A549 (cell line): ENCODE measurements at regions not wholly inside any gene's neighbourhood (a gene's known extent, or its start where the extent isn't known, plus 50 kb on each side); places are given as distances from the start of the nearest gene placed in this dataset.

Source experiments
- ATAC-seq, 2 experiments: fragments of 200-7000 bp in 1 of 2; fragments of >200 bp in 1 of 2; cut with Nextera tagmentation in 1 of 2; cut with Tn5 transposase in 1 of 2; 3 replicates each; pipeline versions ENCODE4 v1.8.0 to v1.9.1; 2018 to 2020; ENCODE audit warnings: mild to moderate bottlenecking in 1 of 2, moderate library complexity in 1 of 2
- CTCF ChIA-PET: fragments of 300-600 bp; sonication (Branson Sonifier 250); formaldehyde crosslinking; extraction: SDS; loops from one replicate; lab custom pipeline; 2021; ENCODE audit warnings: antibody characterized with exemption, inconsistent platforms; lab: Yijun Ruan, JAX
- POLR2A ChIA-PET: fragments of 350-600 bp; formaldehyde crosslinking; extraction: SDS; loops from one replicate; lab custom pipeline; 2021; ENCODE audit warnings: antibody characterized with exemption, inconsistent platforms; lab: Yijun Ruan, JAX
- DNase-seq, 2 experiments: peaks; one replicate each; pipeline versions ENCODE4 v3.0.0 to v3.0.0-alpha.2; 2011 to 2016; ENCODE audit warnings: low read depth in 1 of 2, low spot score in 1 of 2
- FAIRE-seq: peaks from 2 replicates; lab custom pipeline; 2011; peaks lifted over from hg19 to GRCh38; lab: Jason Lieb, UNC
- H3K27ac ChIP-seq, 2 experiments: fragments of >200 bp; sonication (Bioruptor Twin); formaldehyde crosslinking; 3 replicates each; pipeline ENCODE4 v1.5.1; 2016 to 2017
- H3K4me1 ChIP-seq: fragments of >200 bp; sonication (Bioruptor Twin); formaldehyde crosslinking; 3 replicates; pipeline ENCODE4 v1.6.1; 2016
- H3K4me2 ChIP-seq: fragments of >200 bp; sonication (Bioruptor Twin); formaldehyde crosslinking; 3 replicates; pipeline ENCODE4 v1.6.1; 2016
- H3K4me3 ChIP-seq: fragments of >200 bp; sonication (Bioruptor Twin); formaldehyde crosslinking; 3 replicates; pipeline ENCODE4 v1.5.1; 2016
- H3K9me3 ChIP-seq: fragments of >200 bp; sonication (Bioruptor Twin); formaldehyde crosslinking; 3 replicates; pipeline ENCODE4 v1.6.1; 2016
- BHLHE40 ChIP-seq: IDR thresholded peaks from 2 replicates; pipeline ENCODE4 v1.6.1; 2012; ENCODE audit warnings: low read depth, low read length, inconsistent platforms
- CBX8 ChIP-seq: fragments of 200-600 bp; sonication (generic); IDR thresholded peaks from 2 replicates; pipeline ENCODE4 v1.6.1; 2016
- CHD2 ChIP-seq: fragments of 150-350 bp; IDR thresholded peaks from 2 replicates; pipeline ENCODE4 v1.6.1; 2014; ENCODE audit warnings: low read length; ENCODE audit not compliant: partially characterized antibody
- CHD4 ChIP-seq: fragments of 200-600 bp; sonication (generic); IDR thresholded peaks from 2 replicates; pipeline ENCODE4 v1.6.1; 2016; ENCODE audit warnings: antibody characterized with exemption, mild to moderate bottlenecking, borderline replicate concordance
- EHMT2 ChIP-seq: fragments of 200-600 bp; sonication (generic); IDR thresholded peaks from 2 replicates; pipeline ENCODE4 v1.6.1; 2016; ENCODE audit warnings: antibody characterized with exemption, low read depth, mild to moderate bottlenecking, moderate library complexity
- ELK1 ChIP-seq: fragments of 150-350 bp; IDR thresholded peaks from 2 replicates; pipeline ENCODE4 v1.6.1; 2014; ENCODE audit warnings: low read depth, mild to moderate bottlenecking, low read length
- FOSL2 ChIP-seq, 2 experiments: fragments of 450-650 bp in 1 of 2; fragments of >200 bp in 1 of 2; sonication (Bioruptor Twin) in 1 of 2; formaldehyde crosslinking; IDR thresholded peaks; 2 replicates each; pipeline versions ENCODE4 v1.5.0 to v1.6.1; 2016 to 2020; ENCODE audit warnings: mild to moderate bottlenecking in 1 of 2, moderate library complexity in 1 of 2
- GATA3 ChIP-seq: IDR thresholded peaks from 2 replicates; pipeline ENCODE4 v1.6.1; 2012; ENCODE audit warnings: borderline replicate concordance
- JUN ChIP-seq, 2 experiments: fragments of >200 bp; sonication (Bioruptor Twin); formaldehyde crosslinking; IDR thresholded peaks; 2 replicates in 1 of 2; 3 replicates in 1 of 2; pipeline ENCODE4 v1.6.1; 2016 to 2017
- PHF8 ChIP-seq: fragments of 200-600 bp; sonication (generic); IDR thresholded peaks from 2 replicates; pipeline ENCODE4 v1.6.1; 2016; ENCODE audit warnings: low read depth, mild to moderate bottlenecking, antibody characterized with exemption, moderate library complexity, borderline replicate concordance
- RARB ChIP-seq: fragments of 250-450 bp; sonication (Bioruptor Pico); IDR thresholded peaks from 2 replicates; pipeline ENCODE4 v1.8.0; 2021; ENCODE audit warnings: mild to moderate bottlenecking, moderate library complexity
- REST ChIP-seq: fragments of 200-600 bp; sonication (generic); IDR thresholded peaks from 2 replicates; pipeline ENCODE4 v1.6.1; 2016; ENCODE audit warnings: antibody characterized with exemption, mild to moderate bottlenecking, moderate library complexity
- RFX5 ChIP-seq: fragments of 450-650 bp; IDR thresholded peaks from 2 replicates; pipeline ENCODE4 v1.7.1; 2014; ENCODE audit warnings: antibody characterized with exemption, mild to moderate bottlenecking, moderate library complexity
- SREBF2 ChIP-seq: fragments of 450-650 bp; IDR thresholded peaks from 2 replicates; pipeline ENCODE4 v1.6.1; 2014; ENCODE audit warnings: mild to moderate bottlenecking, moderate library complexity
- ZSCAN20 ChIP-seq: fragments of 250-450 bp; sonication (Bioruptor Pico); IDR thresholded peaks from 2 replicates; pipeline ENCODE4 v1.8.0; 2022; ENCODE audit warnings: mild to moderate bottlenecking, moderate library complexity
- WGBS: methylation state at CpG from one replicate; pipeline ENCODE4 v1.1.6; 2017; ENCODE audit errors: missing lambda C conversion rate; 5-methylcytosine and 5-hydroxymethylcytosine counted together

GRCh38 chr2:239750929-239751678 lies 274.0 kb downstream of the NDUFA10 start:
- POLR2A ChIA-PET, result no interaction called here
- Histone ChIP-seq H3K4me2 (no peak overlapping the region), H3K4me3 (no peak overlapping the region), H3K27ac (no peak overlapping the region), H3K9me3 (no peaks in the 10 kb centered on the region), H3K4me1 (no peaks in the 10 kb centered on the region)
- no peak for ATAC-seq
- TF ChIP-seq ZSCAN20 (CRISPR knock-in tag), result no peak
- no peak for TF ChIP-seq GATA3
- no peak for TF ChIP-seq CBX8
- TF ChIP-seq CHD2, result no peak
- TF ChIP-seq PHF8, result no peak
- 79% methylated on average over 8 of the region's 22 CpGs for WGBS
- CTCF ChIA-PET, result interaction anchor here (1.1 to 1.3 kb wide), 2 partner anchors 12 to 20 kb away, joined by 3 to 4 read pairs; no protein-coding TSS in a partner anchor
- no peak for DNase-seq
- FAIRE-seq, result no peak

GRCh38 chr2:239750045-239750835 lies 274.9 kb downstream of the NDUFA10 start:
- H3K4me2 ChIP-seq, result no peak overlapping the region
- no peak for ATAC-seq
- no peak for DNase-seq
- FAIRE-seq, result no peak
- H3K4me1 ChIP-seq, result no peaks in the 10 kb centered on the region
- no peak overlapping the region for H3K27ac ChIP-seq
- no peak overlapping the region for H3K4me3 ChIP-seq
- CTCF ChIA-PET, result interaction anchor here (1.1 to 1.3 kb wide), 2 partner anchors 9 to 19 kb away, joined by 3 to 4 read pairs; no protein-coding TSS in a partner anchor
- TF ChIP-seq FOSL2 (IDR thresholded peaks at IDR 0.05) (no peak), FOSL2 (CRISPR knock-in tag; IDR thresholded peaks at IDR 0.05) (no peak), REST (no peak), ZSCAN20 (CRISPR knock-in tag) (no peak), RARB (CRISPR knock-in tag) (no peak), ELK1 (no peak), JUN (IDR thresholded peaks at IDR 0.05) (no peak), CHD4 (no peak), GATA3 (no peak)
- POLR2A ChIA-PET, result no interaction called here
- WGBS, result 67% methylated on average over 18 of the region's 29 CpGs
- H3K9me3 ChIP-seq, result no peaks in the 10 kb centered on the region

GRCh38 chr2:239749272-239749873 lies 275.8 kb downstream of the NDUFA10 start:
- 75% methylated on average over 9 of the region's 12 CpGs for WGBS
- Histone ChIP-seq H3K4me2 (no peak overlapping the region), H3K9me3 (no peaks in the 10 kb centered on the region), H3K27ac (no peak overlapping the region), H3K4me3 (no peak overlapping the region), H3K4me1 (no peaks in the 10 kb centered on the region)
- no peak for FAIRE-seq
- no peak for TF ChIP-seq RFX5
- TF ChIP-seq JUN (IDR thresholded peaks at IDR 0.05), result no peak
- TF ChIP-seq SREBF2, result no peak
- TF ChIP-seq EHMT2, result no peak
- TF ChIP-seq BHLHE40, result no peak
- ChIA-PET POLR2A (no interaction called here), CTCF (interaction anchor here (1.3 kb wide), 1 partner anchor 8 kb away, joined by 3 read pairs; no protein-coding TSS in a partner anchor)
- DNase-seq, result no peak
- ATAC-seq, result no peak
